ENCODE measurements at regions not wholly inside any gene's neighbourhood (a gene's known extent, or its start where the extent isn't known, plus 50 kb on each side); places are given as distances from the start of the nearest gene placed in this dataset.

GRCh38 chr4:159979953-159980352 lies 877.1 kb downstream of the RAPGEF2 start:
- TF ChIP-seq ZFP36 (IDR thresholded peaks at IDR 0.05; ENCODE audit: borderline replicate concordance, partially characterized antibody) (no peak), HOXB5 (CRISPR knock-in tag; IDR thresholded peaks at IDR 0.05) (no peak), EP300 (IDR thresholded peaks at IDR 0.05) (no peak), RFX5 (IDR thresholded peaks at IDR 0.05) (no peak), HDAC2 (IDR thresholded peaks at IDR 0.05) (no peak), REST (IDR thresholded peaks at IDR 0.05) (no peak), RCOR1 (IDR thresholded peaks at IDR 0.05; ENCODE audit: low read depth, low read length) (no peak), EHMT2 (IDR thresholded peaks at IDR 0.05; ENCODE audit: low read depth) (no peak), JUNB (IDR thresholded peaks at IDR 0.05) (no peak), NR3C1 (IDR thresholded peaks at IDR 0.05) (no peak), ESRRA (IDR thresholded peaks at IDR 0.05; ENCODE audit: borderline replicate concordance, low read length) (no peak)
- TF ChIP-seq, protein P1, sequence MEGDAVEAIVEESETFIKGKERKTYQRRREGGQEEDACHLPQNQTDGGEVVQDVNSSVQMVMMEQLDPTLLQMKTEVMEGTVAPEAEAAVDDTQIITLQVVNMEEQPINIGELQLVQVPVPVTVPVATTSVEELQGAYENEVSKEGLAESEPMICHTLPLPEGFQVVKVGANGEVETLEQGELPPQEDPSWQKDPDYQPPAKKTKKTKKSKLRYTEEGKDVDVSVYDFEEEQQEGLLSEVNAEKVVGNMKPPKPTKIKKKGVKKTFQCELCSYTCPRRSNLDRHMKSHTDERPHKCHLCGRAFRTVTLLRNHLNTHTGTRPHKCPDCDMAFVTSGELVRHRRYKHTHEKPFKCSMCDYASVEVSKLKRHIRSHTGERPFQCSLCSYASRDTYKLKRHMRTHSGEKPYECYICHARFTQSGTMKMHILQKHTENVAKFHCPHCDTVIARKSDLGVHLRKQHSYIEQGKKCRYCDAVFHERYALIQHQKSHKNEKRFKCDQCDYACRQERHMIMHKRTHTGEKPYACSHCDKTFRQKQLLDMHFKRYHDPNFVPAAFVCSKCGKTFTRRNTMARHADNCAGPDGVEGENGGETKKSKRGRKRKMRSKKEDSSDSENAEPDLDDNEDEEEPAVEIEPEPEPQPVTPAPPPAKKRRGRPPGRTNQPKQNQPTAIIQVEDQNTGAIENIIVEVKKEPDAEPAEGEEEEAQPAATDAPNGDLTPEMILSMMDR (IDR thresholded peaks at IDR 0.05) = no peak
- TF ChIP-seq, protein P2, sequence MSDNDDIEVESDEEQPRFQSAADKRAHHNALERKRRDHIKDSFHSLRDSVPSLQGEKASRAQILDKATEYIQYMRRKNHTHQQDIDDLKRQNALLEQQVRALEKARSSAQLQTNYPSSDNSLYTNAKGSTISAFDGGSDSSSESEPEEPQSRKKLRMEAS (IDR thresholded peaks at IDR 0.05) = no peak
- TF ChIP-seq, protein P3, sequence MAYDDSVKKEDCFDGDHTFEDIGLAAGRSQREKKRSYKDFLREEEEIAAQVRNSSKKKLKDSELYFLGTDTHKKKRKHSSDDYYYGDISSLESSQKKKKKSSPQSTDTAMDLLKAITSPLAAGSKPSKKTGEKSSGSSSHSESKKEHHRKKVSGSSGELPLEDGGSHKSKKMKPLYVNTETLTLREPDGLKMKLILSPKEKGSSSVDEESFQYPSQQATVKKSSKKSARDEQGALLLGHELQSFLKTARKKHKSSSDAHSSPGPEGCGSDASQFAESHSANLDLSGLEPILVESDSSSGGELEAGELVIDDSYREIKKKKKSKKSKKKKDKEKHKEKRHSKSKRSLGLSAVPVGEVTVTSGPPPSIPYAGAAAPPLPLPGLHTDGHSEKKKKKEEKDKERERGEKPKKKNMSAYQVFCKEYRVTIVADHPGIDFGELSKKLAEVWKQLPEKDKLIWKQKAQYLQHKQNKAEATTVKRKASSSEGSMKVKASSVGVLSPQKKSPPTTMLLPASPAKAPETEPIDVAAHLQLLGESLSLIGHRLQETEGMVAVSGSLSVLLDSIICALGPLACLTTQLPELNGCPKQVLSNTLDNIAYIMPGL (CRISPR knock-in tag; IDR thresholded peaks at IDR 0.05; ENCODE audit: borderline replicate concordance) = no peak
